ENCODE measurements at regions not wholly inside any gene's neighbourhood (a gene's known extent, or its start where the extent isn't known, plus 50 kb on each side); places are given as distances from the start of the nearest gene placed in this dataset.

GRCh38 chr7:131620673-131621609 is 64.5 kb upstream of the PODXL start:
- dilution Hi-C loops (cut with MboI; ENCODE audit: extremely low pct_ligation_motif_present, low sequenced_read_pairs) (no loop called here), intact Hi-C loops (cut with micrococcal nuclease) (loop anchor here (10.0 kb wide), 2 partner anchors 106 to 516 kb away; no protein-coding TSS in a partner anchor)
- BruUV-seq (replicated peaks), result no TSS peak
- Histone ChIP-seq H3K27ac (ENCODE audit: insufficient read depth, low read depth, low read length) (peak overlapping the region; percentile 32), H3K4me2 (ENCODE audit: insufficient read depth, low read length) (no peak overlapping the region), H3K27me3 (ENCODE audit: control insufficient read depth in 2 of 2, insufficient read depth in 2 of 2, low read length in 2 of 2) (no peaks in the 10 kb centered on the region), H3K9me3 (replicated peaks; ENCODE audit: control insufficient read depth, insufficient read depth, low read length) (no peaks in the 10 kb centered on the region), H3K4me1 (ENCODE audit: control insufficient read depth, extremely low read depth, insufficient read depth, low read length) (peaks cover 66% of the 10 kb centered on the region), H3K79me2 (ENCODE audit: control insufficient read depth, insufficient read depth, low read length) (no peaks in the 10 kb centered on the region), H3K4me3 (replicated peaks in 1 of 3; ENCODE audit: insufficient read depth in 1 of 3, low read depth in 1 of 3, low read length in 3 of 3) (no peak overlapping the region), H4K20me1 (replicated peaks; ENCODE audit: control insufficient read depth, extremely low read depth, insufficient read depth, low read length) (no peaks in the 10 kb centered on the region), H3K9me1 (replicated peaks; ENCODE audit: control insufficient read depth, extremely low read depth, insufficient read depth, low read length) (no peaks in the 10 kb centered on the region), H3K36me3 (ENCODE audit: control insufficient read depth in 2 of 2, extremely low read depth in 1 of 2, insufficient read depth in 2 of 2, low read length in 2 of 2) (no peaks in the 10 kb centered on the region), H3K9ac (replicated peaks; ENCODE audit: extremely low read depth, insufficient read depth, low read length) (no peak overlapping the region), H2AFZ (ENCODE audit: low read depth, low read length) (peak overlapping the region; percentile 20)
- DNase-seq (ENCODE audit: low read depth, low spot score) (peak; percentile 54), FAIRE-seq (peak; percentile 77)
- POLR2A ChIA-PET, result no interaction called here
- CTCF ChIA-PET, result interaction anchor here (0.9 to 1.4 kb wide), 5 partner anchors 34 to 76 kb away, joined by 3 to 5 read pairs (median 3); no protein-coding TSS in a partner anchor
- no peak for TF ChIP-seq JUN (IDR thresholded peaks at IDR 0.05; ENCODE audit: borderline replicate concordance, insufficient read depth, insufficient read length, low read depth)
- no peak for TF ChIP-seq MAX (IDR thresholded peaks at IDR 0.05; ENCODE audit: insufficient read depth, insufficient read length)
- no peak for TF ChIP-seq MYC (IDR thresholded peaks at IDR 0.05; ENCODE audit: low read depth, low read length)
- TF ChIP-seq POLR2AphosphoS5 (IDR thresholded peaks at IDR 0.05; ENCODE audit: insufficient read depth, low read depth, low read length), result no peak
- no peak for TF ChIP-seq FOS (IDR thresholded peaks at IDR 0.05; ENCODE audit: borderline replicate concordance, insufficient read depth, low read length)
- TF ChIP-seq POLR2A (IDR thresholded peaks at IDR 0.05; ENCODE audit: low read depth, low read length), result no peak
- TF ChIP-seq, protein P1, sequence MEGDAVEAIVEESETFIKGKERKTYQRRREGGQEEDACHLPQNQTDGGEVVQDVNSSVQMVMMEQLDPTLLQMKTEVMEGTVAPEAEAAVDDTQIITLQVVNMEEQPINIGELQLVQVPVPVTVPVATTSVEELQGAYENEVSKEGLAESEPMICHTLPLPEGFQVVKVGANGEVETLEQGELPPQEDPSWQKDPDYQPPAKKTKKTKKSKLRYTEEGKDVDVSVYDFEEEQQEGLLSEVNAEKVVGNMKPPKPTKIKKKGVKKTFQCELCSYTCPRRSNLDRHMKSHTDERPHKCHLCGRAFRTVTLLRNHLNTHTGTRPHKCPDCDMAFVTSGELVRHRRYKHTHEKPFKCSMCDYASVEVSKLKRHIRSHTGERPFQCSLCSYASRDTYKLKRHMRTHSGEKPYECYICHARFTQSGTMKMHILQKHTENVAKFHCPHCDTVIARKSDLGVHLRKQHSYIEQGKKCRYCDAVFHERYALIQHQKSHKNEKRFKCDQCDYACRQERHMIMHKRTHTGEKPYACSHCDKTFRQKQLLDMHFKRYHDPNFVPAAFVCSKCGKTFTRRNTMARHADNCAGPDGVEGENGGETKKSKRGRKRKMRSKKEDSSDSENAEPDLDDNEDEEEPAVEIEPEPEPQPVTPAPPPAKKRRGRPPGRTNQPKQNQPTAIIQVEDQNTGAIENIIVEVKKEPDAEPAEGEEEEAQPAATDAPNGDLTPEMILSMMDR (IDR thresholded peaks at IDR 0.05; ENCODE audit: extremely low read depth in 1 of 2, insufficient read depth in 1 of 2, low read depth in 1 of 2, low read length in 2 of 2), result no peak
- TF ChIP-seq EZH2 (IDR thresholded peaks at IDR 0.05; ENCODE audit: borderline replicate concordance, low read depth, low read length, severe bottlenecking), result no peak
- no peak for TF ChIP-seq GATA2 (IDR thresholded peaks at IDR 0.05; ENCODE audit: insufficient read depth, insufficient read length, low read depth, low read length)
